NCI-H1105 (cell line): ENCODE measurements at regions not wholly inside any gene's neighbourhood (a gene's known extent, or its start where the extent isn't known, plus 50 kb on each side); places are given as distances from the start of the nearest gene placed in this dataset.
"Not testable (repeated sequence)": the region's sequence is repeated elsewhere in the genome, so short reads cannot be mapped to it uniquely, and the experiment has no call there.

ENCODE experiments used
- DNase-seq: peaks from one replicate; lab custom pipeline; 2025; lab: John Stamatoyannopoulos, UW

- no peak for DNase-seq
Measured at GRCh38 chr5:109989994-109990722, 300.4 kb downstream of the MAN2A1 start.

- no peak for DNase-seq
Measured at GRCh38 chr5:109990723-109991359, 301.1 kb downstream of the MAN2A1 start.

- DNase-seq: no peak
Measured at GRCh38 chr5:109992264-109992915, 302.7 kb downstream of the MAN2A1 start.

- DNase-seq: no peak
Measured at GRCh38 chr5:109994135-109994534, 304.4 kb downstream of the MAN2A1 start.

GRCh38 chr5:109996246-109996645, 306.5 kb downstream of the MAN2A1 start:
- DNase-seq: no peak

GRCh38 chr5:109997161-109997560, 307.4 kb downstream of the MAN2A1 start:
- DNase-seq: no peak

GRCh38 chr5:109998208-109998607, 308.5 kb downstream of the MAN2A1 start:
- no peak for DNase-seq

- no peak for DNase-seq
Measured at GRCh38 chr5:109998726-109999125, 309.0 kb downstream of the MAN2A1 start.

- no peak for DNase-seq
Measured at GRCh38 chr5:110001648-110002047, 311.9 kb downstream of the MAN2A1 start.

- DNase-seq: no peak
Measured at GRCh38 chr5:110002652-110003051, 312.9 kb downstream of the MAN2A1 start.

- not testable (repeated sequence) for DNase-seq
Measured at GRCh38 chr5:110005907-110006562, 316.3 kb downstream of the MAN2A1 start.

GRCh38 chr5:110007101-110007500, 317.4 kb downstream of the MAN2A1 start:
- DNase-seq: no peak

- no peak for DNase-seq
Measured at GRCh38 chr5:110008131-110008530, 318.4 kb downstream of the MAN2A1 start.

- DNase-seq: no peak
Measured at GRCh38 chr5:110012145-110012544, 322.4 kb downstream of the MAN2A1 start.

- no peak for DNase-seq
Measured at GRCh38 chr5:110013017-110013416, 323.3 kb downstream of the MAN2A1 start.

- no peak for DNase-seq
Measured at GRCh38 chr5:110017854-110018253, 328.1 kb downstream of the MAN2A1 start.

GRCh38 chr5:110018509-110018908, 328.8 kb downstream of the MAN2A1 start:
- DNase-seq: no peak

GRCh38 chr5:110019119-110019518, 329.4 kb downstream of the MAN2A1 start:
- DNase-seq: no peak

GRCh38 chr5:110019780-110020179, 330.1 kb downstream of the MAN2A1 start:
- DNase-seq: no peak

- no peak for DNase-seq
Measured at GRCh38 chr5:110021251-110021650, 331.5 kb downstream of the MAN2A1 start.

GRCh38 chr5:110025160-110025559, 335.4 kb downstream of the MAN2A1 start:
- no peak for DNase-seq

- DNase-seq: no peak
Measured at GRCh38 chr5:110027527-110028322, 338.0 kb downstream of the MAN2A1 start.
